H9 (cell line): ENCODE measurements at regions not wholly inside any gene's neighbourhood (a gene's known extent, or its start where the extent isn't known, plus 50 kb on each side); places are given as distances from the start of the nearest gene placed in this dataset.

Source experiments
- DNase-seq: peaks from one replicate; pipeline ENCODE4 v3.0.0-alpha.2; 2017
- H2AFZ ChIP-seq: one replicate; pipeline ENCODE4 v1.6.1; 2013; ENCODE audit warnings: mild to moderate bottlenecking, low read length, control low read depth, moderate library complexity
- H2AK5ac ChIP-seq: 2 replicates; pipeline ENCODE4 v1.6.1; 2013; ENCODE audit warnings: low read length, control low read depth, mixed read lengths; ENCODE audit not compliant: insufficient read length
- H2BK120ac ChIP-seq: one replicate; pipeline ENCODE4 v1.6.1; 2013; ENCODE audit warnings: low read depth, mild to moderate bottlenecking, low read length, control low read depth, inconsistent platforms; ENCODE audit not compliant: poor library complexity, severe bottlenecking
- H2BK12ac ChIP-seq: 2 replicates; pipeline ENCODE4 v1.6.1; 2013; ENCODE audit warnings: low read length, control low read depth, mixed read lengths, low read depth; ENCODE audit not compliant: insufficient read length
- H2BK15ac ChIP-seq: 2 replicates; pipeline ENCODE4 v1.6.1; 2013; ENCODE audit warnings: low read depth, low read length, control low read depth
- H2BK20ac ChIP-seq: one replicate; pipeline ENCODE4 v1.6.1; 2013; ENCODE audit warnings: low read depth, mild to moderate bottlenecking, low read length, control low read depth, inconsistent platforms; ENCODE audit not compliant: poor library complexity, severe bottlenecking
- H2BK5ac ChIP-seq: 2 replicates; pipeline ENCODE4 v1.6.1; 2013; ENCODE audit warnings: low read length, control low read depth, mixed read lengths; ENCODE audit not compliant: insufficient read length
- H3K14ac ChIP-seq: 2 replicates; pipeline ENCODE4 v1.6.1; 2013; ENCODE audit warnings: low read length, control low read depth; ENCODE audit not compliant: insufficient read depth
- H3K18ac ChIP-seq: 2 replicates; pipeline ENCODE4 v1.6.1; 2013; ENCODE audit warnings: low read depth, mild to moderate bottlenecking, mixed read lengths, low read length, control low read depth; ENCODE audit not compliant: insufficient read length
- H3K23ac ChIP-seq: 2 replicates; pipeline ENCODE4 v1.6.1; 2013; ENCODE audit warnings: low read length, control low read depth, mixed read lengths, low read depth; ENCODE audit not compliant: insufficient read length
- H3K23me2 ChIP-seq: 2 replicates; pipeline ENCODE4 v1.6.1; 2013; ENCODE audit warnings: low read depth, mild to moderate bottlenecking, mixed read lengths, low read length, control low read depth; ENCODE audit not compliant: insufficient read length, poor library complexity, severe bottlenecking
- H3K27ac ChIP-seq: 2 replicates; pipeline ENCODE4 v1.5.1; 2013; ENCODE audit warnings: low read length, control low read depth, mixed read lengths, low read depth; ENCODE audit not compliant: insufficient read length
- H3K27me3 ChIP-seq: 2 replicates; pipeline ENCODE4 v1.6.1; 2013; ENCODE audit warnings: low read length, control low read depth, inconsistent platforms; ENCODE audit not compliant: insufficient read depth
- H3K4ac ChIP-seq: 2 replicates; pipeline ENCODE4 v1.6.1; 2013; ENCODE audit warnings: low read depth, mild to moderate bottlenecking, control low read depth, inconsistent platforms, low read length, moderate library complexity
- H3K4me1 ChIP-seq: 2 replicates; pipeline ENCODE4 v1.6.1; 2013; ENCODE audit warnings: low read length, control low read depth, inconsistent platforms; ENCODE audit not compliant: insufficient read depth
- H3K4me2 ChIP-seq: 2 replicates; pipeline ENCODE4 v1.6.1; 2013; ENCODE audit warnings: low read length, control low read depth, mixed read lengths; ENCODE audit not compliant: insufficient read length, insufficient read depth
- H3K56ac ChIP-seq: 2 replicates; pipeline ENCODE4 v1.6.1; 2013; ENCODE audit warnings: low read depth, mild to moderate bottlenecking, mixed read lengths, low read length, control low read depth; ENCODE audit not compliant: insufficient read length
- H3K79me1 ChIP-seq: 2 replicates; pipeline ENCODE4 v1.6.1; 2013; ENCODE audit warnings: low read depth, mild to moderate bottlenecking, moderate library complexity, low read length, control low read depth, inconsistent platforms; ENCODE audit not compliant: insufficient read depth, poor library complexity, severe bottlenecking
- H3K79me2 ChIP-seq: 2 replicates; pipeline ENCODE4 v1.6.1; 2013; ENCODE audit warnings: low read length, control low read depth, inconsistent platforms; ENCODE audit not compliant: insufficient read depth
- H3K9ac ChIP-seq: 2 replicates; pipeline ENCODE4 v1.6.1; 2013; ENCODE audit warnings: low read length, control low read depth, mixed read lengths; ENCODE audit not compliant: insufficient read length; ENCODE audit errors: extremely low read depth
- H3K9me3 ChIP-seq: one replicate; pipeline ENCODE4 v1.6.1; 2013; ENCODE audit warnings: low read depth, low read length, inconsistent platforms; ENCODE audit not compliant: control insufficient read depth
- H3T11ph ChIP-seq: one replicate; pipeline ENCODE4 v1.6.1; 2013; ENCODE audit warnings: mild to moderate bottlenecking, low read length, control low read depth, inconsistent platforms
- H4K20me1 ChIP-seq: one replicate; pipeline ENCODE4 v1.6.1; 2013; ENCODE audit not compliant: control insufficient read depth, insufficient read length, insufficient read depth
- H4K5ac ChIP-seq: 2 replicates; pipeline ENCODE4 v1.6.1; 2013; ENCODE audit warnings: low read depth, mild to moderate bottlenecking, mixed read lengths, low read length, control low read depth; ENCODE audit not compliant: insufficient read length
- H4K8ac ChIP-seq: replicated peaks from 2 replicates; pipeline ENCODE4 v1.6.1; 2013; ENCODE audit warnings: low read length, control low read depth, mixed read lengths, low read depth; ENCODE audit not compliant: insufficient read length
- H4K91ac ChIP-seq: 2 replicates; pipeline ENCODE4 v1.6.1; 2013; ENCODE audit warnings: low read depth, mild to moderate bottlenecking, moderate library complexity, mixed read lengths, low read length, control low read depth; ENCODE audit not compliant: insufficient read length
- H3K27ac Mint-ChIP-seq, 3 experiments: 2 replicates in 2 of 3; 3 replicates in 1 of 3; pipeline ENCODE4 v1.8.0; 2020 to 2021; ENCODE audit warnings: mixed read lengths in 3 of 3, mild to moderate bottlenecking in 1 of 3, moderate library complexity in 1 of 3
- H3K27me3 Mint-ChIP-seq: 2 replicates; pipeline ENCODE4 v1.8.0; 2021; ENCODE audit warnings: low read depth, mild to moderate bottlenecking, moderate library complexity, mixed read lengths
- H3K36me3 Mint-ChIP-seq, 3 experiments: 2 replicates in 2 of 3; 3 replicates in 1 of 3; pipeline ENCODE4 v1.8.0; 2020 to 2021; ENCODE audit warnings: low read depth in 3 of 3, mixed read lengths in 3 of 3; ENCODE audit not compliant: insufficient read depth in 1 of 3
- H3K4me1 Mint-ChIP-seq, 2 experiments: 2 replicates each; pipeline ENCODE4 v1.8.0; 2020; ENCODE audit warnings: mixed read lengths in 2 of 2
- H3K4me3 Mint-ChIP-seq, 2 experiments: 2 replicates in 1 of 2; 3 replicates in 1 of 2; pipeline ENCODE4 v1.8.0; 2020 to 2021; ENCODE audit warnings: mild to moderate bottlenecking in 2 of 2, mixed read lengths in 2 of 2, moderate library complexity in 1 of 2
- H3K9me3 Mint-ChIP-seq, 2 experiments: 2 replicates in 1 of 2; 3 replicates in 1 of 2; pipeline ENCODE4 v1.8.0; 2020; ENCODE audit warnings: mild to moderate bottlenecking in 2 of 2, mixed read lengths in 2 of 2, moderate library complexity in 1 of 2
- CTCF ChIP-seq: fragments of 200-600 bp; sonication (generic); conservative IDR thresholded peaks from 3 replicates; pipeline ENCODE4 v1.8.0; 2021; ENCODE audit warnings: antibody characterized with exemption, mild to moderate bottlenecking
- WGBS: extraction: QIAGEN DNeasy Blood & Tissue Kit; methylation state at CpG from one replicate; pipeline ENCODE4 v1.1.7; 2013; ENCODE audit warnings: missing lambda C conversion rate, low lambda C conversion rate, mixed read lengths; ENCODE audit not compliant: insufficient read length; ENCODE audit errors: extremely low coverage; 5-methylcytosine and 5-hydroxymethylcytosine counted together

- no peak overlapping the region for H3K4me2 ChIP-seq
- H2BK15ac ChIP-seq, result no peak overlapping the region
- Mint-ChIP-seq H3K27ac (no peak overlapping the region), H3K9me3 (no peaks in the 10 kb centered on the region), H3K36me3 (no peaks in the 10 kb centered on the region; a peak in 1 of 7 replicates), H3K4me3 (no peak overlapping the region), H3K4me1 (peaks cover 8 to 14% of the 10 kb centered on the region in 2 experiments), H3K27me3 (peaks cover 5% of the 10 kb centered on the region)
- H4K20me1 ChIP-seq, result no peaks in the 10 kb centered on the region
- H3K56ac ChIP-seq, result no peak overlapping the region
- H2BK12ac ChIP-seq, result no peak overlapping the region
- DNase-seq, result no peak
- WGBS, result no CpG with 5 or more reads among the region's 4 CpGs
- H3K4me1 ChIP-seq, result no peaks in the 10 kb centered on the region; the same call in 1 of the 2 replicates
- H3K27me3 ChIP-seq, result no peaks in the 10 kb centered on the region
- H3K23ac ChIP-seq, result no peak overlapping the region
- no peak overlapping the region for H2BK120ac ChIP-seq
- H3K27ac ChIP-seq, result no peak overlapping the region
- no peak overlapping the region for H4K5ac ChIP-seq
- no peak overlapping the region for H2BK5ac ChIP-seq
- no peak overlapping the region for H3K9ac ChIP-seq
- no peaks in the 10 kb centered on the region for H3K9me3 ChIP-seq
- no peak; the same call in 2 of the 3 replicates for TF ChIP-seq CTCF
- no peak overlapping the region for H3K4ac ChIP-seq
- no peaks in the 10 kb centered on the region for H3K79me1 ChIP-seq
- no peak overlapping the region for H2AK5ac ChIP-seq
- no peak overlapping the region for H3K14ac ChIP-seq
- H3K23me2 ChIP-seq, result no peaks in the 10 kb centered on the region
- H2BK20ac ChIP-seq, result no peak overlapping the region
- H3T11ph ChIP-seq, result no peak overlapping the region
- H3K79me2 ChIP-seq, result no peaks in the 10 kb centered on the region
- H3K18ac ChIP-seq, result no peak overlapping the region
- no peak overlapping the region for H4K8ac ChIP-seq
- no peak overlapping the region for H4K91ac ChIP-seq
- H2AFZ ChIP-seq, result no peak overlapping the region
Measured at GRCh38 chr2:45138904-45139303, 129.7 kb upstream of the SIX2 start.
